Sigmoid colon (tissue), 4 donors: ENCODE measurements at regions not wholly inside any gene's neighbourhood (a gene's known extent, or its start where the extent isn't known, plus 50 kb on each side); places are given as distances from the start of the nearest gene placed in this dataset.

Source experiments
- CTCF ChIP-seq, 4 experiments: fragments of 450-650 bp in 3 of 4; fragments of 200-600 bp in 1 of 4; IDR thresholded peaks; one replicate each; pipeline ENCODE4 v1.5.1; 2016 to 2019; ENCODE audit warnings: antibody characterized with exemption in 4 of 4, mild to moderate bottlenecking in 3 of 4, moderate library complexity in 2 of 4
- EP300 ChIP-seq, 4 donors: sonication (generic); formaldehyde crosslinking; IDR thresholded peaks; one replicate each; pipeline ENCODE4 v1.6.1; 2017; ENCODE audit warnings: antibody characterized with exemption in 4 of 4

GRCh38 chr4:165620913-165621312, 242.1 kb downstream of the CPE start:
- TF ChIP-seq CTCF (IDR thresholded peaks at IDR 0.05), result no peak
- TF ChIP-seq EP300 (IDR thresholded peaks at IDR 0.05), result no peak
